ENCODE measurements at regions not wholly inside any gene's neighbourhood (a gene's known extent, or its start where the extent isn't known, plus 50 kb on each side); places are given as distances from the start of the nearest gene placed in this dataset.
A peak's percentile ranks its signal among the peaks of the same experiment; 100 is the strongest.
"Not testable (repeated sequence)": the region's sequence is repeated elsewhere in the genome, so short reads cannot be mapped to it uniquely, and the experiment has no call there.

GRCh38 chr9:41354060-41354934 lies 165.2 kb upstream of the ZNG1F start:
- H3K27me3 ChIP-seq (replicated peaks; ENCODE audit: control insufficient read depth, insufficient read depth, low read length, poor library complexity, severe bottlenecking); H3K27ac ChIP-seq (ENCODE audit: insufficient read depth, low read length, poor library complexity, severe bottlenecking); H3K4me1 ChIP-seq (ENCODE audit: control insufficient read depth, insufficient read depth, low read length, poor library complexity, severe bottlenecking); H3K4me3 ChIP-seq (ENCODE audit: insufficient read depth, low read depth, low read length, poor library complexity, severe bottlenecking); H3K36me3 ChIP-seq (ENCODE audit: control insufficient read depth, insufficient read depth, low read length); H3K9me3 ChIP-seq (ENCODE audit: control insufficient read depth, low read length): not testable (repeated sequence)
- peak in 1 of 3 donors; percentile 1 for DNase-seq

- not testable (repeated sequence) for H3K27ac ChIP-seq (ENCODE audit: insufficient read depth, low read length, poor library complexity, severe bottlenecking); DNase-seq; H3K9me3 ChIP-seq (ENCODE audit: control insufficient read depth, low read length); H3K4me3 ChIP-seq (ENCODE audit: insufficient read depth, low read depth, low read length, poor library complexity, severe bottlenecking); H3K36me3 ChIP-seq (ENCODE audit: control insufficient read depth, insufficient read depth, low read length); H3K27me3 ChIP-seq (replicated peaks; ENCODE audit: control insufficient read depth, insufficient read depth, low read length, poor library complexity, severe bottlenecking); H3K4me1 ChIP-seq (ENCODE audit: control insufficient read depth, insufficient read depth, low read length, poor library complexity, severe bottlenecking)
Observed at GRCh38 chr9:41353026-41353425, 163.9 kb upstream of the ZNG1F start.

- H3K27ac ChIP-seq (ENCODE audit: insufficient read depth, low read length, poor library complexity, severe bottlenecking); H3K36me3 ChIP-seq (ENCODE audit: control insufficient read depth, insufficient read depth, low read length); H3K27me3 ChIP-seq (replicated peaks; ENCODE audit: control insufficient read depth, insufficient read depth, low read length, poor library complexity, severe bottlenecking); H3K9me3 ChIP-seq (ENCODE audit: control insufficient read depth, low read length); H3K4me1 ChIP-seq (ENCODE audit: control insufficient read depth, insufficient read depth, low read length, poor library complexity, severe bottlenecking); H3K4me3 ChIP-seq (ENCODE audit: insufficient read depth, low read depth, low read length, poor library complexity, severe bottlenecking); DNase-seq: not testable (repeated sequence)
Observed at GRCh38 chr9:41352390-41352789, 163.3 kb upstream of the ZNG1F start.

- not testable (repeated sequence) for H3K27ac ChIP-seq (ENCODE audit: insufficient read depth, low read length, poor library complexity, severe bottlenecking); H3K4me1 ChIP-seq (ENCODE audit: control insufficient read depth, insufficient read depth, low read length, poor library complexity, severe bottlenecking); H3K9me3 ChIP-seq (ENCODE audit: control insufficient read depth, low read length); DNase-seq; H3K4me3 ChIP-seq (ENCODE audit: insufficient read depth, low read depth, low read length, poor library complexity, severe bottlenecking); H3K36me3 ChIP-seq (ENCODE audit: control insufficient read depth, insufficient read depth, low read length); H3K27me3 ChIP-seq (replicated peaks; ENCODE audit: control insufficient read depth, insufficient read depth, low read length, poor library complexity, severe bottlenecking)
Observed at GRCh38 chr9:41347893-41348292, 158.8 kb upstream of the ZNG1F start.

GRCh38 chr9:41332562-41332961 lies 143.4 kb upstream of the ZNG1F start:
- not testable (repeated sequence) for DNase-seq; H3K27me3 ChIP-seq (replicated peaks; ENCODE audit: control insufficient read depth, insufficient read depth, low read length, poor library complexity, severe bottlenecking); H3K27ac ChIP-seq (ENCODE audit: insufficient read depth, low read length, poor library complexity, severe bottlenecking); H3K9me3 ChIP-seq (ENCODE audit: control insufficient read depth, low read length); H3K4me3 ChIP-seq (ENCODE audit: insufficient read depth, low read depth, low read length, poor library complexity, severe bottlenecking); H3K4me1 ChIP-seq (ENCODE audit: control insufficient read depth, insufficient read depth, low read length, poor library complexity, severe bottlenecking); H3K36me3 ChIP-seq (ENCODE audit: control insufficient read depth, insufficient read depth, low read length)

- not testable (repeated sequence) for H3K9me3 ChIP-seq (ENCODE audit: control insufficient read depth, low read length); H3K4me3 ChIP-seq (ENCODE audit: insufficient read depth, low read depth, low read length, poor library complexity, severe bottlenecking); H3K27ac ChIP-seq (ENCODE audit: insufficient read depth, low read length, poor library complexity, severe bottlenecking); H3K36me3 ChIP-seq (ENCODE audit: control insufficient read depth, insufficient read depth, low read length); H3K27me3 ChIP-seq (replicated peaks; ENCODE audit: control insufficient read depth, insufficient read depth, low read length, poor library complexity, severe bottlenecking); H3K4me1 ChIP-seq (ENCODE audit: control insufficient read depth, insufficient read depth, low read length, poor library complexity, severe bottlenecking); DNase-seq
Observed at GRCh38 chr9:41321277-41321676, 132.2 kb upstream of the ZNG1F start.

- H3K27ac ChIP-seq (ENCODE audit: insufficient read depth, low read length, poor library complexity, severe bottlenecking); H3K4me3 ChIP-seq (ENCODE audit: insufficient read depth, low read depth, low read length, poor library complexity, severe bottlenecking); H3K27me3 ChIP-seq (replicated peaks; ENCODE audit: control insufficient read depth, insufficient read depth, low read length, poor library complexity, severe bottlenecking); DNase-seq; H3K4me1 ChIP-seq (ENCODE audit: control insufficient read depth, insufficient read depth, low read length, poor library complexity, severe bottlenecking); H3K9me3 ChIP-seq (ENCODE audit: control insufficient read depth, low read length); H3K36me3 ChIP-seq (ENCODE audit: control insufficient read depth, insufficient read depth, low read length): not testable (repeated sequence)
Observed at GRCh38 chr9:41308953-41309352, 119.8 kb upstream of the ZNG1F start.

GRCh38 chr9:41285744-41286143 lies 96.6 kb upstream of the ZNG1F start:
- H3K9me3 ChIP-seq (ENCODE audit: control insufficient read depth, low read length); H3K4me1 ChIP-seq (ENCODE audit: control insufficient read depth, insufficient read depth, low read length, poor library complexity, severe bottlenecking); H3K27ac ChIP-seq (ENCODE audit: insufficient read depth, low read length, poor library complexity, severe bottlenecking); DNase-seq; H3K36me3 ChIP-seq (ENCODE audit: control insufficient read depth, insufficient read depth, low read length); H3K4me3 ChIP-seq (ENCODE audit: insufficient read depth, low read depth, low read length, poor library complexity, severe bottlenecking); H3K27me3 ChIP-seq (replicated peaks; ENCODE audit: control insufficient read depth, insufficient read depth, low read length, poor library complexity, severe bottlenecking): not testable (repeated sequence)

- not testable (repeated sequence) for DNase-seq; H3K9me3 ChIP-seq (ENCODE audit: control insufficient read depth, low read length); H3K4me1 ChIP-seq (ENCODE audit: control insufficient read depth, insufficient read depth, low read length, poor library complexity, severe bottlenecking); H3K27me3 ChIP-seq (replicated peaks; ENCODE audit: control insufficient read depth, insufficient read depth, low read length, poor library complexity, severe bottlenecking); H3K36me3 ChIP-seq (ENCODE audit: control insufficient read depth, insufficient read depth, low read length); H3K4me3 ChIP-seq (ENCODE audit: insufficient read depth, low read depth, low read length, poor library complexity, severe bottlenecking); H3K27ac ChIP-seq (ENCODE audit: insufficient read depth, low read length, poor library complexity, severe bottlenecking)
Observed at GRCh38 chr9:41280299-41281238, 91.5 kb upstream of the ZNG1F start.

GRCh38 chr9:41279437-41279836 lies 90.3 kb upstream of the ZNG1F start:
- H3K27ac ChIP-seq (ENCODE audit: insufficient read depth, low read length, poor library complexity, severe bottlenecking); H3K4me1 ChIP-seq (ENCODE audit: control insufficient read depth, insufficient read depth, low read length, poor library complexity, severe bottlenecking); H3K27me3 ChIP-seq (replicated peaks; ENCODE audit: control insufficient read depth, insufficient read depth, low read length, poor library complexity, severe bottlenecking); DNase-seq; H3K4me3 ChIP-seq (ENCODE audit: insufficient read depth, low read depth, low read length, poor library complexity, severe bottlenecking); H3K36me3 ChIP-seq (ENCODE audit: control insufficient read depth, insufficient read depth, low read length); H3K9me3 ChIP-seq (ENCODE audit: control insufficient read depth, low read length): not testable (repeated sequence)
